PC-3 (cell line): ENCODE measurements at regions not wholly inside any gene's neighbourhood (a gene's known extent, or its start where the extent isn't known, plus 50 kb on each side); places are given as distances from the start of the nearest gene placed in this dataset.
A peak's percentile ranks its signal among the peaks of the same experiment; 100 is the strongest.

Experiments used
- ATAC-seq: fragments of 200-7000 bp; cut with Tn5 transposase; 2 replicates; pipeline ENCODE4 v1.9.1; 2020; ENCODE audit warnings: mild to moderate bottlenecking, moderate library complexity
- BruUV-seq: library from RNA; stranded (reverse); fragments of 400-500 nt; replicated peaks from 2 replicates; lab custom pipeline; 2021; lab: Mats Ljungman, UMichigan
- CTCF ChIA-PET: fragments of 300-600 bp; sonication (Branson Sonifier 250); formaldehyde crosslinking; loops from one replicate; lab custom pipeline; 2022; ENCODE audit warnings: antibody characterized with exemption; lab: Charles Lee
- POLR2A ChIA-PET: fragments of 300-600 bp; sonication (Branson Sonifier 250); formaldehyde crosslinking; loops from one replicate; lab custom pipeline; 2022; ENCODE audit warnings: antibody characterized with exemption; ENCODE audit not compliant: unreplicated experiment; lab: Charles Lee
- DNase-seq: peaks from one replicate; pipeline ENCODE4 v3.0.0-alpha.2; 2015
- H2AFZ ChIP-seq: fragments of 300-600 bp; sonication (generic); 2 replicates; pipeline ENCODE4 v1.6.0; 2016; ENCODE audit warnings: antibody characterized with exemption, low read length
- H3F3A ChIP-seq: fragments of 300-600 bp; sonication (generic); one replicate; pipeline ENCODE4 v1.6.0; 2017; ENCODE audit warnings: antibody characterized with exemption, low read length, control low read depth, mild to moderate bottlenecking; ENCODE audit not compliant: unreplicated experiment
- H3K27ac ChIP-seq: fragments of 300-600 bp; sonication (generic); 2 replicates; pipeline ENCODE4 v1.5.1; 2016; ENCODE audit warnings: mild to moderate bottlenecking, low read length
- H3K27me3 ChIP-seq: fragments of 300-600 bp; sonication (generic); 2 replicates; pipeline ENCODE4 v1.6.1; 2016; ENCODE audit warnings: low read length, mixed read lengths
- H3K36me3 ChIP-seq: fragments of 300-600 bp; sonication (generic); 2 replicates; pipeline ENCODE4 v1.6.1; 2016; ENCODE audit warnings: low read depth, mixed run types, low read length, mixed read lengths
- H3K4me1 ChIP-seq: fragments of 300-600 bp; sonication (generic); 2 replicates; pipeline ENCODE4 v1.5.1; 2016; ENCODE audit warnings: low read length; ENCODE audit not compliant: insufficient read depth
- H3K4me2 ChIP-seq: fragments of 300-600 bp; sonication (generic); 2 replicates; pipeline ENCODE4 v1.6.0; 2016; ENCODE audit warnings: low read length
- H3K4me3 ChIP-seq: fragments of 300-600 bp; sonication (generic); 2 replicates; pipeline ENCODE4 v1.5.1; 2016; ENCODE audit warnings: mild to moderate bottlenecking, low read length, mixed read lengths
- H3K79me2 ChIP-seq: fragments of 300-600 bp; sonication (generic); 2 replicates; pipeline ENCODE4 v1.6.1; 2017; ENCODE audit warnings: low read length, mixed read lengths
- H3K9ac ChIP-seq: fragments of 300-600 bp; sonication (generic); 2 replicates; pipeline ENCODE4 v1.6.0; 2016; ENCODE audit warnings: mild to moderate bottlenecking, low read length
- H3K9me2 ChIP-seq: fragments of 300-600 bp; sonication (generic); replicated peaks from 2 replicates; pipeline ENCODE4 v1.6.1; 2016; ENCODE audit warnings: mixed run types, low read length, mixed read lengths
- H3K9me3 ChIP-seq: fragments of 300-600 bp; sonication (generic); 2 replicates; pipeline ENCODE4 v1.6.1; 2016; ENCODE audit warnings: low read length, mixed read lengths
- H4K20me1 ChIP-seq: fragments of 300-600 bp; sonication (generic); 2 replicates; pipeline ENCODE4 v1.6.1; 2016; ENCODE audit warnings: low read length, mixed read lengths
- EZH2 ChIP-seq: fragments of 300-600 bp; sonication (generic); IDR thresholded peaks from one replicate; pipeline ENCODE4 v1.6.1; 2017; ENCODE audit warnings: antibody characterized with exemption, mild to moderate bottlenecking, low read length; ENCODE audit not compliant: unreplicated experiment
- EZH2phosphoT487 ChIP-seq: fragments of 300-600 bp; sonication (generic); IDR thresholded peaks from 2 replicates; pipeline ENCODE4 v1.6.1; 2018; ENCODE audit warnings: mild to moderate bottlenecking, antibody characterized with exemption, low read length, borderline replicate concordance
- intact Hi-C: fragments of 100-400 bp; cut with micrococcal nuclease; formaldehyde crosslinking; loops from 2 replicates; pipeline ENCODE4 v1.9.0; 2023
- TF ChIP-seq, protein P1 (sequence below): fragments of 300-600 bp; sonication (generic); conservative IDR thresholded peaks from 2 replicates; pipeline ENCODE4 v1.5.1; 2017; ENCODE audit warnings: antibody characterized with exemption, low read depth, mild to moderate bottlenecking, low read length

DNA sequence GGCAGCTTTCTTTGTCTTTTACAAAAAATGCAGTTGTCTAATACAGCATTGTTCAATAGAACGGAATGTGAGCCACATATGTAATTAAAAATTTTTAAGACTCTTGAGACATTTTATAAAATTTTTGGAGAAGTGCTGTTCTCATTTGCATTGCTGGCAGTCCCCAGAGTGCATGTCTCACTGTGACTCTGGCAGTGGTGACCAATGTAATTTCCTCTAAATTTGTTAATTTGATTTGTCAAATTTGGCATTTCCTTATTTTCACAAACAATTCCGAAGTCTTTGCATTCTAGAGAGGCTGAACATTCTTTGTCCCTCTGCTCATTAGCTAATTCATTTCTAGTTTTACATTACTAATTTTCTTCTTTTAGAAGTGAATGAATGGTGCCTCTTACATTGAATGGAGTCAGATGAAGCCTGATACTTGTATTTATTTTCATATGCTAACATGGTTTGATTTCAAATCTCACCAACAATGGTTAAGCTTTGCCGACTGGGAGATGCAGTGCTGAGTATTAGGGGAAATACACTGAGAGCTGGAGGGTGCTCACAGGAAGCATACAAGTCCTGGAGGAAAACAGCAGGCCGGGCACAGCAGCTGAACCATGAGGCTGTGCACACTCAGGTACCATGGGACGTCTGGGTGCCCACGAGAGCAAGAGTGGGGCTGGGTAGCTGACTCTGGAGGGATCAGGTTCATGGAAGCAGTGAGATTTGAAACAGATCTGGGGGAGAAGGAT lies 68.5 kb upstream of the ARMC2 start:
- Histone ChIP-seq H3K4me2 (no peak overlapping the region), H4K20me1 (no peaks in the 10 kb centered on the region), H3K79me2 (no peaks in the 10 kb centered on the region), H2AFZ (no peak overlapping the region), H3K4me1 (peaks cover 20% of the 10 kb centered on the region), H3K27ac (no peak overlapping the region), H3K4me3 (no peak overlapping the region), H3F3A (no peaks in the 10 kb centered on the region), H3K9me2 (no peaks in the 10 kb centered on the region), H3K9ac (no peak overlapping the region), H3K27me3 (no peaks in the 10 kb centered on the region), H3K36me3 (no peaks in the 10 kb centered on the region), H3K9me3 (no peaks in the 10 kb centered on the region)
- BruUV-seq, result no TSS peak
- DNase-seq (no peak), ATAC-seq (no peak)
- TF ChIP-seq EZH2phosphoT487 (no peak), EZH2 (no peak)
- TF ChIP-seq, protein P1, sequence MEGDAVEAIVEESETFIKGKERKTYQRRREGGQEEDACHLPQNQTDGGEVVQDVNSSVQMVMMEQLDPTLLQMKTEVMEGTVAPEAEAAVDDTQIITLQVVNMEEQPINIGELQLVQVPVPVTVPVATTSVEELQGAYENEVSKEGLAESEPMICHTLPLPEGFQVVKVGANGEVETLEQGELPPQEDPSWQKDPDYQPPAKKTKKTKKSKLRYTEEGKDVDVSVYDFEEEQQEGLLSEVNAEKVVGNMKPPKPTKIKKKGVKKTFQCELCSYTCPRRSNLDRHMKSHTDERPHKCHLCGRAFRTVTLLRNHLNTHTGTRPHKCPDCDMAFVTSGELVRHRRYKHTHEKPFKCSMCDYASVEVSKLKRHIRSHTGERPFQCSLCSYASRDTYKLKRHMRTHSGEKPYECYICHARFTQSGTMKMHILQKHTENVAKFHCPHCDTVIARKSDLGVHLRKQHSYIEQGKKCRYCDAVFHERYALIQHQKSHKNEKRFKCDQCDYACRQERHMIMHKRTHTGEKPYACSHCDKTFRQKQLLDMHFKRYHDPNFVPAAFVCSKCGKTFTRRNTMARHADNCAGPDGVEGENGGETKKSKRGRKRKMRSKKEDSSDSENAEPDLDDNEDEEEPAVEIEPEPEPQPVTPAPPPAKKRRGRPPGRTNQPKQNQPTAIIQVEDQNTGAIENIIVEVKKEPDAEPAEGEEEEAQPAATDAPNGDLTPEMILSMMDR, result no peak
- intact Hi-C loops, result loop anchor here (5.0 kb wide), 1 partner anchor 92 kb away; no protein-coding TSS in a partner anchor
- CTCF ChIA-PET, result no interaction called here
- POLR2A ChIA-PET, result no interaction called here

DNA sequence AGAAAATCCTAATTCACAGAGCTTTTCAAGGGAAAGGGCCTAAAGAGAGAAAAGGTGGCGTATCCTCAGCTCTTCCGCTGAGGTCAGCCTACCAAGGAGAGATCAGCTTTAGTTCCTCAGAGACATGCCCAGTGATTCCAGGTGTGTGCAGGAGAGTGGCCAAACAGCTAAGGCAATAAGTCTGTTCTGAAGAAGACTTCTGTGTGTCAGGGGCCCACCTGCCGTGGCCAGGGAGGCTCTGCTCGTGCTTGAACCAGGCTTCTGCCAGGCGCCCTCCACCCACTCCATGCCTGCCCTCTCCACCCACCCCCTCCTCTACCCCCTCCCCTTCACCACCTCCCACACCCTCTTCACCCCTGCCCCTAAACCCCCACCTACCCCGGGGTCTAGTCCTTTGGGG lies 67.4 kb upstream of the ARMC2 start:
- Histone ChIP-seq H3K9ac (no peak overlapping the region), H3F3A (no peaks in the 10 kb centered on the region), H3K4me3 (no peak overlapping the region), H3K9me2 (no peaks in the 10 kb centered on the region), H4K20me1 (no peaks in the 10 kb centered on the region), H3K79me2 (no peaks in the 10 kb centered on the region), H3K4me2 (no peak overlapping the region), H3K27me3 (no peaks in the 10 kb centered on the region), H3K27ac (no peak overlapping the region), H3K9me3 (no peaks in the 10 kb centered on the region), H2AFZ (no peak overlapping the region), H3K36me3 (no peaks in the 10 kb centered on the region), H3K4me1 (peaks cover 20% of the 10 kb centered on the region)
- no peak for ATAC-seq
- CTCF ChIA-PET, result no interaction called here
- DNase-seq, result no peak
- no TSS peak for BruUV-seq
- TF ChIP-seq EZH2 (no peak), EZH2phosphoT487 (no peak)
- TF ChIP-seq, protein P1, result no peak
- POLR2A ChIA-PET, result no interaction called here
- intact Hi-C loops, result loop anchor here (5.0 kb wide), 1 partner anchor 93 kb away; no protein-coding TSS in a partner anchor

DNA sequence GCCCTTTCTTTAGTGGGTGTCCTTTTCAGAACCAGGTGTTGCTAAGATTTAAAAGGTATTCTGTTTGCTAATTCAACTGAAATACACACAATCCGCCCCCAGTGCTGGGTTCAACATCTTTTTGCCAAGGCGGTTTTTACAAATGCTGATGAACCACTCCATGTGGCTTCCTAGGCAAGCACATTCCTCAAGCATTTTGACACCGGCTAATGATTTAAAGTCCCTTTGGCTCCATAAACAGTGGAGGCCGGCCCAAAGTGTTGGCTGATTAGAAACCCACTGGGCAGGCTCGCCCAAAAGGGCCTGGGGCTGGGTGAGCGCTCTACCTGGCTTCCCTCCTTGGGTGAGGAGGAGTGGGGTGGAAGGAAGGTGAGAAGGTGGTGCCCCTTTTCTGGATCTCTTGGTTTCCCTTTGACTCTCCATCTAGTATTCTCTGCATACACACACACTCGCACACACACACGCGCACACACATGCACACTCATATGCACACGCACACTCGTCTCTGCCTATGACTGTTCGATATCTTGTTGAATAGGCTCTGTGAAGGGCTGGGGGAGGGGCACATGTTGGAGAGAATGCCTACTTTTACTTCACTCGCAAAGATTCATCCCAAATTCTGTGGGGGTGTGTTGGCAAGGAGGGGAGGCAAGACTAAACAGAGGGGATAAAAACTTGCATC lies 66.7 kb upstream of the ARMC2 start:
- TF ChIP-seq EZH2 (no peak), EZH2phosphoT487 (no peak)
- TF ChIP-seq, protein P1, result no peak
- H3K36me3 ChIP-seq, result no peaks in the 10 kb centered on the region
- H3K4me3 ChIP-seq, result peak overlapping the region; percentile 72
- CTCF ChIA-PET, result no interaction called here
- DNase-seq (no peak), ATAC-seq (no peak)
- H3K27ac ChIP-seq, result peak overlapping the region; percentile 90
- no peaks in the 10 kb centered on the region for H3K79me2 ChIP-seq
- POLR2A ChIA-PET, result no interaction called here
- H3K9me2 ChIP-seq, result no peaks in the 10 kb centered on the region
- H3F3A ChIP-seq, result no peaks in the 10 kb centered on the region
- peak overlapping the region; percentile 79 for H2AFZ ChIP-seq
- BruUV-seq, result no TSS peak
- intact Hi-C loops, result loop anchor here (1.0 to 5.0 kb wide), 8 partner anchors 45 to 292 kb away; no protein-coding TSS in a partner anchor
- H3K27me3 ChIP-seq, result no peaks in the 10 kb centered on the region
- no peaks in the 10 kb centered on the region for H3K9me3 ChIP-seq
- no peaks in the 10 kb centered on the region for H4K20me1 ChIP-seq
- H3K4me2 ChIP-seq, result peak overlapping the region; percentile 92
- H3K4me1 ChIP-seq, result peaks cover 20% of the 10 kb centered on the region
- peak overlapping the region; percentile 78 for H3K9ac ChIP-seq
